Lower leg skin (tissue), 4 donors: ENCODE measurements at regions not wholly inside any gene's neighbourhood (a gene's known extent, or its start where the extent isn't known, plus 50 kb on each side); places are given as distances from the start of the nearest gene placed in this dataset.

ENCODE experiments used
- DNase-seq, 2 donors: peaks; one replicate each; pipeline ENCODE4 v3.0.0-alpha.2; 2019; ENCODE audit warnings: low spot score in 2 of 2
- H3K4me3 ChIP-seq: fragments of 200-600 bp; sonication (generic); 2 replicates; pipeline ENCODE4 v1.5.1; 2017; ENCODE audit warnings: mild to moderate bottlenecking, low read depth; ENCODE audit not compliant: poor library complexity, severe bottlenecking
- CTCF ChIP-seq, 3 donors: fragments of 450-650 bp; IDR thresholded peaks; one replicate each; pipeline ENCODE4 v1.5.1; 2016; ENCODE audit warnings: antibody characterized with exemption in 3 of 3, mild to moderate bottlenecking in 3 of 3, moderate library complexity in 2 of 3
- POLR2A ChIP-seq, 2 donors: fragments of 450-650 bp; IDR thresholded peaks; one replicate each; pipeline ENCODE4 v1.6.1; 2016 to 2017; ENCODE audit warnings: antibody characterized with exemption in 2 of 2, mild to moderate bottlenecking in 1 of 2, moderate library complexity in 1 of 2
- WGBS, 2 donors: methylation state at CpG; one replicate each; pipeline ENCODE4 v1.1.5; 2018; 5-methylcytosine and 5-hydroxymethylcytosine counted together
- intact Hi-C: fragments of 100-400 bp; cut with DNase I; formaldehyde crosslinking; loops from one replicate; pipeline ENCODE4 v1.15.0; 2023; ENCODE audit warnings: low total_unique reads

GRCh38 chr19:5217171-5217570 is 123.4 kb downstream of the PTPRS start:
- intact Hi-C loops: no loop called here
- no peak for DNase-seq
- no peak for TF ChIP-seq POLR2A (IDR thresholded peaks at IDR 0.05)
- TF ChIP-seq CTCF (IDR thresholded peaks at IDR 0.05): no peak
- 93 to 94% methylated on average over 4 of the region's 4 CpGs for WGBS, 2 donors
- no peak overlapping the region for H3K4me3 ChIP-seq

- intact Hi-C loops: no loop called here
These were observed 124.3 kb downstream of the PTPRS start for GRCh38 chr19:5216141-5216847.

GRCh38 chr19:5215431-5215830 is 125.2 kb downstream of the PTPRS start:
- no peak overlapping the region for H3K4me3 ChIP-seq
- intact Hi-C loops: no loop called here
- no peak for DNase-seq
- TF ChIP-seq POLR2A (IDR thresholded peaks at IDR 0.05) (no peak), CTCF (IDR thresholded peaks at IDR 0.05) (no peak)
- 93% methylated on average over 18 of the region's 18 CpGs for WGBS, 2 donors

More at GRCh38 chr19:5216141-5216847, 124.3 kb downstream of the PTPRS start:
- TF ChIP-seq POLR2A (IDR thresholded peaks at IDR 0.05): no peak
- no peak for TF ChIP-seq CTCF (IDR thresholded peaks at IDR 0.05)
- WGBS, 2 donors: 81 to 87% methylated on average over 14 of the region's 14 CpGs
- no peak for DNase-seq
- H3K4me3 ChIP-seq: no peak overlapping the region

GRCh38 chr19:5214902-5215301 is 125.7 kb downstream of the PTPRS start:
- WGBS, 2 donors: 97 to 100% methylated on average over 6 of the region's 6 CpGs
- intact Hi-C loops: no loop called here
- DNase-seq: no peak
- TF ChIP-seq CTCF (IDR thresholded peaks at IDR 0.05) (no peak), POLR2A (IDR thresholded peaks at IDR 0.05) (no peak)
- no peak overlapping the region for H3K4me3 ChIP-seq

- no peak overlapping the region for H3K4me3 ChIP-seq
- DNase-seq: no peak
- WGBS, 2 donors: 93 to 98% methylated on average over 23 of the region's 23 CpGs
- TF ChIP-seq POLR2A (IDR thresholded peaks at IDR 0.05) (no peak), CTCF (IDR thresholded peaks at IDR 0.05) (no peak)
- intact Hi-C loops: no loop called here
These were observed 126.2 kb downstream of the PTPRS start for GRCh38 chr19:5214371-5214770.

GRCh38 chr19:5213667-5214066 is 126.9 kb downstream of the PTPRS start:
- no peak overlapping the region for H3K4me3 ChIP-seq
- intact Hi-C loops: no loop called here
- TF ChIP-seq POLR2A (IDR thresholded peaks at IDR 0.05) (no peak), CTCF (IDR thresholded peaks at IDR 0.05) (no peak)
- 95 to 98% methylated on average over 3 of the region's 3 CpGs for WGBS, 2 donors
- no peak for DNase-seq
